CD4-positive, alpha-beta T cell treated with Interleukin-6 for 4 hours (primary cell): ENCODE measurements at regions not wholly inside any gene's neighbourhood (a gene's known extent, or its start where the extent isn't known, plus 50 kb on each side); places are given as distances from the start of the nearest gene placed in this dataset.

Experiments used
- DNase-seq: peaks from one replicate; pipeline ENCODE4 v3.0.0-alpha.2; 2020; ENCODE audit warnings: mixed read lengths

- DNase-seq, result no peak
These were observed 50.7 kb upstream of the GPR157 start for GRCh38 chr1:9179463-9180110.

GRCh38 chr1:9180111-9180819 is 51.4 kb upstream of the GPR157 start:
- no peak for DNase-seq

GRCh38 chr1:9181176-9181906 is 52.4 kb upstream of the GPR157 start:
- peak; percentile 75 for DNase-seq

- no peak for DNase-seq
These were observed 52.4 kb upstream of the H6PD start for GRCh38 chr1:9181990-9182783.

- no peak for DNase-seq
These were observed 51.8 kb upstream of the H6PD start for GRCh38 chr1:9182784-9183257.

GRCh38 chr1:9183441-9183840 is 51.1 kb upstream of the H6PD start:
- no peak for DNase-seq

GRCh38 chr1:9183898-9184297 is 50.7 kb upstream of the H6PD start:
- DNase-seq, result no peak

GRCh38 chr1:9184749-9185148 is 49.8 kb upstream of the H6PD start:
- DNase-seq, result no peak
